ENCODE measurements at regions not wholly inside any gene's neighbourhood (a gene's known extent, or its start where the extent isn't known, plus 50 kb on each side); places are given as distances from the start of the nearest gene placed in this dataset.
"Not testable (repeated sequence)": the region's sequence is repeated elsewhere in the genome, so short reads cannot be mapped to it uniquely, and the experiment has no call there.

GRCh38 chr2:67614454-67614853 lies 217.3 kb downstream of the ETAA1 start:
- H3K9ac ChIP-seq (ENCODE audit: low read depth, low read length): no peak overlapping the region
- DNase-seq (no peak), ATAC-seq (ENCODE audit: insufficient read depth, low read depth) (no peak)
- no peaks in the 10 kb centered on the region for H3K4me1 ChIP-seq (ENCODE audit: insufficient read depth, low read length)
- H3K4me3 ChIP-seq (ENCODE audit: low read depth in 1 of 2, low read length in 2 of 2): no peak overlapping the region
- no peaks in the 10 kb centered on the region for H3K9me3 ChIP-seq (ENCODE audit: insufficient read depth, low read length, severe bottlenecking)
- no peaks in the 10 kb centered on the region for H3K27me3 ChIP-seq (ENCODE audit: insufficient read depth, low read length, poor library complexity)
- no peak overlapping the region for H3K27ac ChIP-seq (ENCODE audit: low read length)
- H3K79me2 ChIP-seq (ENCODE audit: insufficient read depth, low read length): no peaks in the 10 kb centered on the region
- no peaks in the 10 kb centered on the region for H4K20me1 ChIP-seq (ENCODE audit: insufficient read depth, low read length)
- TF ChIP-seq, protein P1, sequence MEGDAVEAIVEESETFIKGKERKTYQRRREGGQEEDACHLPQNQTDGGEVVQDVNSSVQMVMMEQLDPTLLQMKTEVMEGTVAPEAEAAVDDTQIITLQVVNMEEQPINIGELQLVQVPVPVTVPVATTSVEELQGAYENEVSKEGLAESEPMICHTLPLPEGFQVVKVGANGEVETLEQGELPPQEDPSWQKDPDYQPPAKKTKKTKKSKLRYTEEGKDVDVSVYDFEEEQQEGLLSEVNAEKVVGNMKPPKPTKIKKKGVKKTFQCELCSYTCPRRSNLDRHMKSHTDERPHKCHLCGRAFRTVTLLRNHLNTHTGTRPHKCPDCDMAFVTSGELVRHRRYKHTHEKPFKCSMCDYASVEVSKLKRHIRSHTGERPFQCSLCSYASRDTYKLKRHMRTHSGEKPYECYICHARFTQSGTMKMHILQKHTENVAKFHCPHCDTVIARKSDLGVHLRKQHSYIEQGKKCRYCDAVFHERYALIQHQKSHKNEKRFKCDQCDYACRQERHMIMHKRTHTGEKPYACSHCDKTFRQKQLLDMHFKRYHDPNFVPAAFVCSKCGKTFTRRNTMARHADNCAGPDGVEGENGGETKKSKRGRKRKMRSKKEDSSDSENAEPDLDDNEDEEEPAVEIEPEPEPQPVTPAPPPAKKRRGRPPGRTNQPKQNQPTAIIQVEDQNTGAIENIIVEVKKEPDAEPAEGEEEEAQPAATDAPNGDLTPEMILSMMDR (IDR thresholded peaks at IDR 0.05; ENCODE audit: borderline replicate concordance, extremely low read depth, low read length, poor library complexity, severe bottlenecking): no peak
- no peak for TF ChIP-seq EZH2 (IDR thresholded peaks at IDR 0.05; ENCODE audit: borderline replicate concordance, low read depth, low read length, severe bottlenecking)
- H3K4me2 ChIP-seq (ENCODE audit: insufficient read depth, low read length): no peak overlapping the region
- H3K36me3 ChIP-seq (ENCODE audit: insufficient read depth, low read length): no peaks in the 10 kb centered on the region
- H2AFZ ChIP-seq (ENCODE audit: low read depth, low read length): no peak overlapping the region

DNA sequence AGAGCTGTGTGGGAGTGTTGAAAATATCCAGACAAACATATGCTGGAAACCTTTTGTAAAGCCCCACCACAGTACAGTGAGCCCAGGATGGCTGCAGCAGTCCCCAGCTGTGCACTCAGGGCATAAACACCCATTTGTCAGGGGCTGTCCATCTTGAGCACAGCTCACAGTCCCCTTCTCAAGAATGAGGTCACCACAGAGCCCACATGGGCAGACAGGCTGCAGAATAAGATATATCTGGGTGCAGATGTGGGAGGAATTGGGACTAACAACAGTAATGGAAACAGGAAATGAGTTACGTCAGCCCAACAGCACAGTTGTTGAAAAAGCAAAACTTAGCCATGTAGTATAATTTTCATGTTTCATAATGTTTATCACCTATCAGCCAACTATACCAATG lies 219.6 kb downstream of the ETAA1 start:
- TF ChIP-seq, protein P1 (IDR thresholded peaks at IDR 0.05; ENCODE audit: borderline replicate concordance, extremely low read depth, low read length, poor library complexity, severe bottlenecking): no peak
- no peak for TF ChIP-seq EZH2 (IDR thresholded peaks at IDR 0.05; ENCODE audit: borderline replicate concordance, low read depth, low read length, severe bottlenecking)
- DNase-seq: no peak
- no peaks in the 10 kb centered on the region for H3K4me1 ChIP-seq (ENCODE audit: insufficient read depth, low read length)
- peaks cover 2% of the 10 kb centered on the region for H3K27me3 ChIP-seq (ENCODE audit: insufficient read depth, low read length, poor library complexity)
- H3K9me3 ChIP-seq (ENCODE audit: insufficient read depth, low read length, severe bottlenecking): no peaks in the 10 kb centered on the region
- no peaks in the 10 kb centered on the region for H4K20me1 ChIP-seq (ENCODE audit: insufficient read depth, low read length)
- H3K9ac ChIP-seq (ENCODE audit: low read depth, low read length): no peak overlapping the region
- no peak overlapping the region for H3K27ac ChIP-seq (ENCODE audit: low read length)
- no peak overlapping the region for H2AFZ ChIP-seq (ENCODE audit: low read depth, low read length)
- no peak overlapping the region for H3K4me3 ChIP-seq (ENCODE audit: low read depth in 1 of 2, low read length in 2 of 2)
- no peak overlapping the region for H3K4me2 ChIP-seq (ENCODE audit: insufficient read depth, low read length)
- no peaks in the 10 kb centered on the region for H3K36me3 ChIP-seq (ENCODE audit: insufficient read depth, low read length)
- no peak for ATAC-seq (ENCODE audit: insufficient read depth, low read depth)
- H3K79me2 ChIP-seq (ENCODE audit: insufficient read depth, low read length): no peaks in the 10 kb centered on the region

GRCh38 chr2:67619204-67619603 lies 222.1 kb downstream of the ETAA1 start:
- Histone ChIP-seq H3K9ac (ENCODE audit: low read depth, low read length) (no peak overlapping the region), H3K4me3 (ENCODE audit: low read depth in 1 of 2, low read length in 2 of 2) (no peak overlapping the region), H3K9me3 (ENCODE audit: insufficient read depth, low read length, severe bottlenecking) (no peaks in the 10 kb centered on the region), H3K4me1 (ENCODE audit: insufficient read depth, low read length) (no peaks in the 10 kb centered on the region), H3K36me3 (ENCODE audit: insufficient read depth, low read length) (no peaks in the 10 kb centered on the region), H3K79me2 (ENCODE audit: insufficient read depth, low read length) (no peaks in the 10 kb centered on the region), H3K27me3 (ENCODE audit: insufficient read depth, low read length, poor library complexity) (peaks cover 4% of the 10 kb centered on the region), H3K27ac (ENCODE audit: low read length) (no peak overlapping the region), H2AFZ (ENCODE audit: low read depth, low read length) (no peak overlapping the region), H4K20me1 (ENCODE audit: insufficient read depth, low read length) (no peaks in the 10 kb centered on the region), H3K4me2 (ENCODE audit: insufficient read depth, low read length) (no peak overlapping the region)
- DNase-seq: no peak
- no peak for ATAC-seq (ENCODE audit: insufficient read depth, low read depth)
- TF ChIP-seq, protein P1 (IDR thresholded peaks at IDR 0.05; ENCODE audit: borderline replicate concordance, extremely low read depth, low read length, poor library complexity, severe bottlenecking): no peak
- no peak for TF ChIP-seq EZH2 (IDR thresholded peaks at IDR 0.05; ENCODE audit: borderline replicate concordance, low read depth, low read length, severe bottlenecking)

GRCh38 chr2:67623741-67624140 lies 226.6 kb downstream of the ETAA1 start:
- not testable (repeated sequence) for H3K4me1 ChIP-seq (ENCODE audit: insufficient read depth, low read length); H2AFZ ChIP-seq (ENCODE audit: low read depth, low read length); H3K36me3 ChIP-seq (ENCODE audit: insufficient read depth, low read length); H3K9ac ChIP-seq (ENCODE audit: low read depth, low read length); H3K79me2 ChIP-seq (ENCODE audit: insufficient read depth, low read length); H3K27ac ChIP-seq (ENCODE audit: low read length); ATAC-seq (ENCODE audit: insufficient read depth, low read depth); H3K4me2 ChIP-seq (ENCODE audit: insufficient read depth, low read length); H3K4me3 ChIP-seq (ENCODE audit: low read depth in 1 of 2, low read length in 2 of 2); H3K27me3 ChIP-seq (ENCODE audit: insufficient read depth, low read length, poor library complexity); H4K20me1 ChIP-seq (ENCODE audit: insufficient read depth, low read length); H3K9me3 ChIP-seq (ENCODE audit: insufficient read depth, low read length, severe bottlenecking); DNase-seq

Data from DND-41 (cell line).